GM18519 (cell line): ENCODE measurements at regions not wholly inside any gene's neighbourhood (a gene's known extent, or its start where the extent isn't known, plus 50 kb on each side); places are given as distances from the start of the nearest gene placed in this dataset.

ENCODE experiments used
- ATAC-seq: cut with Tn5 transposase; IDR thresholded peaks from one replicate; pipeline ENCODE4 v1.9.1; 2021; ENCODE audit warnings: mild to moderate bottlenecking, moderate library complexity; ENCODE audit not compliant: unreplicated experiment, low FRiP score

DNA sequence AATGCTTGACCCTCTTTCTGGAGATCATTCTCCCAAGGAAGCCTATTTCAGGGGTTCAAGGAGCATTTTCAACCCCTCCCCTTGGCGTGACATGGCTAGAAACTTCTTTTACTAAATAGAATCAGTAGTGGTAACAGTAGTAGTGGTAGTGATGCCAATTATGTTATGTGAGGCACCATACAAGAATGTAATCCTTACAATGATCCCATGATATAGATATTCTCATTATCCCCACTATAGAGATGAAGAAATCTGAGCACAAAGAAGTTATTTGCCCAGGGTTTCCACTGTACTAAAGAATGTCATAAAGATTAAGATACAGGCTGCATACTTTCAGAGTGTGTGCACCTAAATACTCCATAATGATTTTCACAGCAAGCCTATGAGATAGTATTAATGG lies 155.4 kb upstream of the CLINT1 start:
- ATAC-seq = no peak

DNA sequence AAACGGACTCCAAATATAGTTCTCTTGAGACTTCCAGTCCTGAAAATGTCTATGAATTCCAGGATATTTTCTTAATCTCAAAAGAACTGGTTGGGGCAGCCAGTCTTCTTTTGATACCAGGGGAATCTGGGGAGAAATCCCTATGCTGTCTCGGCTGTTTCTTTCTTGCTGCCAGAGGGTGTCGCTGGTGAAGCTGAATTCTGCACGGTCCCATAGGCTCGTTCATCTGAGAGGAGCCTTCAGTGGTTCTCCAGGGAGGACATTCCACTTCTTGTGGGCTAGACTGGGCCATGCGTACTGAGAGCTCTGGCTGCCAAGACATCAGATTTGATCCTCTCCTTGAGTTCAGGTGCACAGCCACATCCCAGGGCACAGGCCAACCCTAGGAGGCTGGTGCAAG lies 155.0 kb upstream of the CLINT1 start:
- ATAC-seq = no peak

DNA sequence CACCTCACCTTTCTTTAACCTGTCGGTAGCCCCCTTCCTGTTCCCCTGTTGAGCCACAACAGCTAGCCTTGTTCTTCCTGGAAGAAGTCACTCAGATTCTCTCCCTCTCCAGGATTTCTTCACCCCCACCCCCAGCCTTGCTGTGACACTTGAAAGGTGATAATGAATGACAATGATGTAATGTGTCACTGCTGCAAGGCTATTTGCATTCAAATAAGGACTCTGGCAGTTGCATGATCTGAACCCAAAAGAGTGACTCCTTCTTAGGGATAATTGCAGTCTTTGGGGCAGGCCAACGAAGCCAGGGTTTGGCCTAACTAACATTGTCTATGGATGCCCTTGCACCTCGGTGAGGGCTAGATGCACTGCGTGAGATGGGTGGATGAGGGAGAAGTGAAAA lies 154.4 kb upstream of the CLINT1 start:
- no peak for ATAC-seq

DNA sequence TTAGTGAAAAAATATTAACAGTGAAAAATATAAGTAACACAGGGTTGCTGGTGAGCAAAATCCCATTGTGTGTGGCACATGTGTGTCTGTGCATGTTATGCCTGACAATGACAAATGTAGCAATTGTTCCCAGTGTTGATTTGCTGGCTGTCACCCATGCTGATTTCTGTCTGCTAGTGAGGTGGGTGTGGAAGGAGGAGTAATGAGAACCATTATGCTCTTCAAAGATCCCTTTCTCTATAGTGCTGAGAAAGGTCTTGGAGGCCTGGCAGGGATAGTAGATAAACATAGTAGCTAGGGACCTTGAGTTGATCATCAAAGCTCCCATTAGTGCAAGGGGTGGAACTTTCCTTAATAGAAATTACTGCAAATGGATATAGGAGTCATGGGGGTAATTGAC lies 152.5 kb upstream of the CLINT1 start:
- ATAC-seq = no peak

DNA sequence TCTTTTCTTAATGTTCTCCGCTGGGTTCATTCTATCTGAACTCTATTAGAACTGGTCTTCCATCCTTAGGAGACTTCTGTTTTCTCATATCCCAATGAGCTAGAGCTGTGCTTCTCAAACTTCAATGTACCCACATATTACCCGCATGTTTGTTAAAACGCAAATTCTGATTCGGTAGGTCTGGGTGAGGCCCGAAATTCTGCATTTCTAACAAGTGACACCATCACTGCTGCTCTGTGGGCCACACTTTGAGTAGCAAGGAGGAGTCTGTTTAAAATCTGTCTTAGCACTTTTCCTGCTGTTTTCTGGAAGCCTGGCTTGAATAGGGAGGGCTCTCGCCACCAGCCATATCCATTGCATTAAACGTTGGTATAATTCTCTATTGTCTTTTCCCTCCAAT lies 151.9 kb upstream of the CLINT1 start:
- ATAC-seq = no peak

DNA sequence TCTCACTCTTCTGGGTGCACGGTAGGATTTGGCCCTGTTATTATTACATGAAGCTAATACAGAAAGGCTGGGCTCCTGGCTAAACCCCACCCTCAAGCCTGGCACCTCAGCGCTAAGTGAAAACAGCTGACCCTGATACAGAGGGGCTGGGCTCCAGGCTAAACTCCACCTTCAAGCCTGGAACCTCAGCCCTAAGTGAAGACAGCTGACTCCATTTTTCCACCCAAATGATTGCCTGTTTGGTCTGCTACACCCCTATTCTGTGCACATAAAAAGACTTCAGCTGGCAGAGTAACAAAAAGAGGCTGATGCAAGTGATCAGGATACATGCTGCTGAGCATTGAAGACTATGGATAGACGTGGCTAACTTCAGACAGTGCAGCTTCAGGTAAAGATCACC lies 148.4 kb upstream of the CLINT1 start:
- no peak for ATAC-seq

DNA sequence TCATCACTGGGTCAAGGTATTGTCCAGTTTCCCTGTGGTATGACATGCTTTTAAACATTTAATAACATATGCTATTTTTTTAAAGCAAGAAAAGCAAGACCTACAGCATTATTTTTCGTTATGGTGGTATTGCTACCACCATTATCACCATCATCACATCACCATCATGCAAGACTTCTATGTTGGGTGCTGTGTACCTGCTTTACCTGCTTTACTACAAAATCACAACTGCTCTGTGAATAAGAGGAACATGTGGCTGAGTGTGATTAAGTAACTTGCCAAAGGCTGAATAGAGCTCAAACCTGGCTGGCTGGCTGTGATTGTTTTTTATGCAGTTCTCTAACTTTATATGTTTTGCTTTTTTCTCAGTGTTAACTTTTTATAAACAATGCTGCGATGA lies 140.8 kb upstream of the CLINT1 start:
- ATAC-seq = no peak

DNA sequence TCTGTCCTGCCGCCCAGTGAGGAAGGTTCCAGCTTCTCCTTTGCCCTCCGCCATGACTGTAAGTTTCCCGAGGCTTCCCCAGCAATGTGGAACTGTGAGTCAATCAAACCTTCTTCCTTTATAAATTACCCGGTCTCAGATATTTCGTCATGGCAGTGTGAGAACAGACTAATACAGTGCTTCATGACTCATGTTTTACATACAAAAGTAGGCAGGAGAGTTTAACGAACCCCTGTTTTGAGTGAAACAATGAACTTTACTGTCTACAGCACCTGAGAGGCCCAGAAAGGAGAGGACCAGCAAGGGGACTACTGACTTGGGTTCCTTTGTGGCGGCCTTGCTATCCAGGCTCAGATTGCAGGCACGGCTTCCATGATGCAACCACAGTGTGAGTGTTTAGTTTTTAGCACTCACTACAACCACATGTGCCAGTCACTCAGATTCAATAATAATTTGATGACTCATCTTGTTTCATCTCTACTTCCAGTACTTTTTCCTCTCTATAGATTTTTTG lies 139.1 kb upstream of the CLINT1 start:
- ATAC-seq = no peak

DNA sequence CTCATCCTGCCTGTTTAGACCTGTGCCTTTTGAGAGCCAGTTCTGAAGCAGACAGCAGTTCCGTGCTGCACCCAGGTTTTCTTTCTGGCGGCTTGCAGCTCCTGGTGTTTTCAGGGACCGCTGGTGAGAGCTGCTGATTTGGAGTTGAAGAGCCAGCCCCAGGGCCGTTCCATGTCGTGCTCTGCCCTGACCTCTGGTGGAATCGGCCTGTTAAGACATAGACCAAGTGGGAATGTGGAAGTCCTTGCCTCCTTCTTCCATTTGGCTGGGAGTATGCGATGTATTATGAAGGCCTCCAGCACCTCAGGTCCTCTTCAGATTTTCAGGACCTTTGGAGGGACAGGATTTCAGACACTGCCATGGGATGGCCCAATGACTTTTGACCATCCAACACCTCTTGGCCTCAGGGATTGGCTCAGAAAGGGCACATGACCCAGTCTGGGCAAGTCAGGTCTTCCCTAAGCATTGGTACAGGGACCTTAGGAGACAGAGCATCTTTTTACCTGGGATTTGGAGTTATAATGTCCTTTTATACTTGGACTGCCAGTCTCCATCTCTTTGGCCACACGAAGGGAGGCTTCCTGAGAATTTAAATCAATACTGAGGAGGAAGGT lies 136.1 kb upstream of the CLINT1 start:
- no peak for ATAC-seq

DNA sequence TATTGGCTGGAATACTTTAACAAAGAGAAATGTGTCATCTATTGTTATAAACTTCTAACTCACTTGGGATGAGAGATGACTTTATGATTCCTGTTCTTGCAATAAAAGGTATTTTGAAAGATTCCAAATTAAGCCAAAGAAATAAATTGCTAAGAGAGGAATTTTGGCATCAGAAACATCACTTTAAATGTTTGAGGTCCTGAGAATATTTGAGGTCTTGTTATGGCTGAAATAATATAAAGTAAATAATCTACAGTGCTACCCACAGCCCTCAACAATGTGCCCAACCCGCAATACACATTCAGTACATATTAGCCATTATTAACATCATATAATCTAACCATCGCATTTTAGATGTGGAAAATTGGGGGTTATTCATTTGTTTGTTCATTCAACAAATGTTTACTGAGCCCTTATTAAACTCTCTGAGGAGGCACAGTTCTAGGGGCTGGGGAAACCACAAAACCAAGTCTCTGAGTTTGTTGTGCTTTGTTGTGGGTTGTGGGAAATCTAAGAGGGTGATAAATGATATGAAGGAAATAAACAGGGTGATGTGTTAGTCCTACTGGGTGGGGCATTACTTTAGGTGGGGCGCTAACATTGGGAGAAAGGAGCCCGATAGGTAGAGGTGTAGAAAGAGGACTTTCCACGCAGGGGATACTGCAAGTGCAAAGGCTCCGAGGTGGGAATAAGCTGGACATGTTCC lies 135.2 kb upstream of the CLINT1 start:
- no peak for ATAC-seq

DNA sequence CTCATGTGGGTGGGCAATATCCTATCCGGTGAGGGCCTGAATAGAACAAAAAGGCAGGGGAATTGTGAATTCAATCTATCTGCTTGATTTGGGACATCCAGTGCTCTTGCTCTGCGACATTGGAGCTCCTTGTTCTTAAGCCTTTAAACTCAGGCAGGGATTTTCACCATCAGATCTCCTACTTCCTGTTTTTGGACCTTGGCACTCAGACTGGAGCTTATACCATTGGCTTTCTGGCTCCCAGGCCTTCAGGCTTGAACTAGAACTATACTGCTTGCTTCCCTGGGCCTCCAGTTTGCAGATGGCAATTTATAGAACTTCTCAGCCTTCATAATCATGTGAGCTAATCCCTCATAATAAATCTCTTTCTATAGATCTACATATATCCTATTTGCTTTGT lies 134.3 kb upstream of the CLINT1 start:
- ATAC-seq = no peak

DNA sequence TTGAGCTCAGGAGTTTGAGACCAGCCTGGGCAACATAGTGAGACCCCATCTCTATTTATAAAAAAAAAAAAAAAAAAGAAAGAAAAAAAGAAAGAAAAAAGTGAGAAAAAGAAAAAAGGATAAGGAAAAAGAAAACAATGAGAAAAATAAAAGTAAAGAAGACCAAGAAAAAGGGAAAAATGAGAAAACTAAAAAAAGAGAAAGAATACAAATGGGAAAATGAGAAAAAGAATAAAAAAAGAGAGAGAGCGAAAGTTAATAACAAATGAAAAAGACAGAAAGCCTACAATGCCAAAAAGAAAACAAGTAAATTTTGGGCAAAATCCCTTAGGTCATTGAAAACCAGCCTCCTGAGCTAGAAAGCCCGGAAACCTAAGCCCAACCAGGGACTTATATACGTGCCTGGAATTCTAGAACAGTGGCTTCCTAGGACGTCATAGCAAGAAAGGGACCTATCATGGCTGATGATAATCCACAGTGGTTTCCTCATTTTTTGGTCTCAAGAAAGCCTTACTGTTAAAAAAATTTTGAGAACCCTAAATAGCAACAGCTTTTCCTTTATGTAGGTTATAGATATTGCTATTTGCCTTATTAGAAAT lies 131.7 kb upstream of the CLINT1 start:
- ATAC-seq = no peak

DNA sequence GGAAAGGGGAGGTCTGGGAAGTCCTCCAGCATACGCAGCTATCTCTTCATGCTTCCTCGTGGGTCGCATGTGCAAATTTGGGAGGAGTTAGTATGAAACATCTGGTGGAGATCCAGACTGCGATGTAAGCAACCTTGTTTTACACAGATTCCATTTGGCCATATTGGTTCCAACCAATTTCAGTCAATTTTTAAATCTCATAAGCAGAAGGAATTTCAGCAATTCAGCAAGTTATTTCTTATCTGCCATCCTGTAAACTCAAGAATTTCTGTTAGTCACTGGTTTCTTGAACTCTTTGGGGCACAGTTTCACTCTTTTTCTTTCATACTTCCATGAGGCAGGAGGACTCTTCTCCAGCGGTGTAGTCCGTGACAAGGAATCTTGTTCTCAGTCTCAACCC lies 130.4 kb upstream of the CLINT1 start:
- ATAC-seq = no peak

DNA sequence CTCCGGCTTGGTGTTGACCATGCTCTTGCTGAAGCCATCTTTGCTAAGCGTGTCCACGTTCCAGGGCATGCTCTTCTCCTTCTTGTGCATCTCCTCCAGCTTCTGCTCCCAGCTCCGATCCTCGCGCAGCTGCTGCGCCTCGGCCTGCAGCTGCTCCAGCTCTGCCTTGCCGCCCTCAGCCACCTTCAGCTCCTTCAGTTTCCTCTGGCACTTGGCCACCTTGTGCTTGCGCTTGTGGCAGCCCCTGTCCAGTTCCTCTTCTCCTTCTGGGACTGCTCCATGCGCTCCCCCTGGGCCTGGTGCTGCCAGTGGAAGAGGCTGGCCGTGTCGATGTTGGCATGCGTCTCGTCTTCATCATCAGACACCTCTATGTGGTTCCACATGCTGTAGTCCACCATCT lies 128.3 kb upstream of the CLINT1 start:
- no peak for ATAC-seq

DNA sequence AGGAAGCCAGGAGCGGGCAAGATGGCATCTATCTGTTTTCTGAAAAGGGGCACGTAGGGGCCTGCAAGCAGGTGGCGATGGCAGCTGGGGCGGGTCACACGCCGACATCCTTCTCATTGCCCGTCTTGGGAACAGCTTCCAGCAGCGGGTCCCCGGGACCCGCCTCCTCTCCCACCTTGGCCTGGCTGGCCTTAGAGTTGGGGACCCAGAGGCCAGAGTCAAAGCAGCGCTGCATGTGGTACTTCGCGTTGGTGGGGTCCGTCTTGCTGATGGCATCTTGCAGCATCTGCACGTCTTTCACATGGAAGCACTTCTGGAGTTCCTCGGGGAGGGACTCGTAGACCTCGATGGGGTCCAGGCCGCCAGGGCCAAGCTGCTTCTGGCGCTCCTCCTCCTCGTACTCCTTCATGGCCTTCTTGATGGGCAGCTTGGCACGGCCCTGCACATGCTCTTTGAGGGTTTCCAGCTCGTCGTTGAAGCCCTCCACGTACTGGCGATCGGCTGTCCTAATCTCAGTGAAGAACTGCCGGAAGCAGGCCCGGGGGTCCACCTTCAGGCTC lies 127.6 kb upstream of the CLINT1 start:
- ATAC-seq = no peak

DNA sequence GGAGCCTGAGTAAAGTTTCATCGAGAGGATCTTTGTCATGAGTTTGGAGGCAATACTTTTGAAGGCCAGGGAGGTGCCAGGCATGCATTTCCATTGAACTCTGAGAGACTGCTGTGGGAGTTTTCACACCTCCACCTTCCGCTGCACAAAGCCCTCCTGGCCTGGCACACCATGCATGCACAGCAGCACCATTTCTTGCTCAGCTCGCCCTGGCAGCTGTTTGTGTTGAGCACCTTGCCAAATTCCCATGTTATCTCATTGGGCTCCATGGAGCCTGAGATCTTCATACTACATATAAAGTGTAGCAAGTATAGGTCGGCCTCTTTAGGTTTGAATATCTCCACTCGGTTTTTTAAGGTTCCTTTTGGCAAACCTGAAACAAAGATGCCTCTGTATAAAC lies 125.7 kb upstream of the CLINT1 start:
- ATAC-seq = no peak

DNA sequence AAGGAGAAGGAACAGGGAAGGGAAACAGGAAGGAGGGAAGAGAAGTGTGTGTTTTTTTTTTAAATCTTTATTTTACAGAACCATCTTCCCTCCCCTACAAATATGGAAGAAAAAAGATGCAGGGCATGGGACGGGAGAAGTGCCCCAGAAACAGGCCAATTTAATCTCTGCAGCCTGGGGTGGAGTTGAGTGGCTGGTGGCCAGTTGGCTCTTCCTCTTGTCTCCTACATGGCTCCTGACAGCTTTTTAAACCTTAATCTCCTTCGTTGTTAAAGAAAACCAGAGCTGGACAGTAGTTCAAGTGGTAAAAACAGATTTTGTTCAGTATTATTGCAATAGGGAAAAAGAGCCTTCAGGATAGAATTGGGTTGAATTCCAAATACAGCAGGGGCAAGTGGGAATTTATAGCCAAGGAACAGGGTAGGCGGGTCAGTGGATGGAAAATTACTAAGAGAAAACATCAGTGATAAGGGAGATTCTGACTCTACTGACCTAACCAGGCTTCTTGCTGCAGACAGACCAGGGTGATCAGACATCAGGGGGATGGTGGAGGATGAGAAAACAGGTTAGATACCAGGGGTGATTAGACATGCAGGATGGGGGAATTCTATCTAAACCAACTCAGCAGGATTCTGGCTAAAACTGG lies 125.1 kb upstream of the CLINT1 start:
- ATAC-seq = no peak

DNA sequence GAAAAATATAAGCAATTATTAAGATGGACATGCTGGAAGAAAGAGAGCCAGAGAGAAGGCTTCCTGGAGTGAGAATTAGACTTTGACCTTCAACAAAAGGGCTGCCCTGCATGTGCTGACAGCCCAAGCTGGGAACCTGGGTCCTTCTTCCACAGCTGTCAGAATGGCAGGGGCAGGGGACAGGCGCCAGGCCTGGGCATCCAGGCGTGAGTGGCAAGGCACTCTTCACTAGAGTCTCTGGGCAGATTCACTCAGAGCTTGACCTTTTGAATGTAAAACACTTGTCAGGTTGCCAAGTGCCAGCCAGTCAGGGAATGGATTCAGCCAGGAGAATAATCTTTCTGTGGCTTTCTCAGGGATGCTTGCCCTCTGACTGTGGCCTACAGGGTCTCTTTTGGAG lies 119.1 kb upstream of the CLINT1 start:
- ATAC-seq = no peak

DNA sequence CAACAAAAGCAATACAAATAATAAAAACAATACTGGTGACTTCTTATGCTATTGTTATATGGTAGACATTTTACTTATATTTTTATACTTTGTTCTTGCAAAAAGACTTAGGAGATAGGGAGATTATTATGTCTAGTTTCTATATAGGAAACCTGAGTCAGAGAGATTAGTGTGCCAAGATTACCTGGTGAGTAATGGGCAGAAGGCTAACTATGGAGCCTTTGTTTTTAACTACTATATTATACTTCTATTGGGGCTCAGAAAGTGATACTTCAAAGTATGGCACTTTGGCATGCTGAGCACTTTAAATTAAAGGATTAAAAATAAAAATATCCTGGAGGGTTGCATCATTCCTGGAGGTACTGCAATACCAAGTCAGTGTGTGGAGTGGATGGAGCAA lies 117.5 kb upstream of the CLINT1 start:
- ATAC-seq = no peak

DNA sequence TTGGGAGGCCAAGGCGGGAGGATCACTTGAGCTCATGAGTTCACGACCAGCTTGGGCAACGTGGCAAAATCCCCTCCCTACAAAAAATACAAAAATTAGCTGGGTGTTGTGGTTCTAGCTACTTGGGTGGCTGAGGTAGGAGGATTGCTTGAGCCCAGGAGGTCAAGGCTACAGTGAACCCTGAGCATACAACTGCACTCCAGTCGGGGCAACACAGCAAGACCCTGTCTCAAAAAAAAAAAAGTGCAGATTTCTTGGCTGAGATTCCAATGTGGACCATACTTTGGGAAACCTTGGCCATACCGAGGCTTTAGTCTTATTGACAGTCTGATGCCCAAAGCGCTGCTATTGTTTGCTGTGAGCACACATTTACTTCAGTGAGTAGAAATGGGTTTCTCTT lies 113.6 kb upstream of the CLINT1 start:
- no peak for ATAC-seq

DNA sequence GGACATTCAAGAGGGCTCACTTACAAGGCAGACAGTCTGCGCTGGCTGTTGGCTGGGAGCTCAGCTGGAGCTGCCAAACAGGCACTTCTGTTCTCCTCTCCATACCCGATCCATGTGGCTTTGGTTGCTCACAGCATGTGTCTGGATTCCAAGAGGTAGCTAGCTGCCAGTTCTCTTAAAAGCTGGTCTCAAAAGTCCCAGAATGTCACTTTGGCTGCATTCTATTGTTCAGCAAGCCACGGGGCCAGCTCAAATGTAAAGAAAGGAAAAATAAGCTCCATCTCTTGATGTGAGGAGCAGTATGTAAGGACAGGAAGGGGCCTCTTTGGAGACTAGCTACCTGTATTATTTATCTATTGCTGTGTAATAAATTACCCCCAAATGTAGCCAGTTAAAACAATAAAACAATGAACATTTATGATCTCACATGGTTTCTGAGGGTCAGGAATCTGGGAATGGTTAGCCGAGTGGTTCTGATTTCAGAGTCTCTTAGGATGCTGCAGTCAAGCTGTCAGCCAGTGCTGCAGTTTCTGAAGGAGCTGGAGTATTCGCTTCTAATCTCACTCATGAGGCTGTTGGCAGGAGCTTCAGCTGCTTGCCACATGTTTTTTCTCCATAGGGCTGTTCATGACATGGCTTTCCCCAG lies 112.7 kb upstream of the CLINT1 start:
- ATAC-seq = no peak
